Endodermal cell (in vitro differentiated cells): ENCODE measurements at regions not wholly inside any gene's neighbourhood (a gene's known extent, or its start where the extent isn't known, plus 50 kb on each side); places are given as distances from the start of the nearest gene placed in this dataset.

Experiments used
- DNase-seq: peaks from one replicate; pipeline ENCODE4 v3.0.0-alpha.2; 2017
- H3K27ac ChIP-seq: 2 replicates; pipeline ENCODE4 v1.5.1; 2013; ENCODE audit warnings: mild to moderate bottlenecking, low read depth, low read length, moderate library complexity
- H3K27me3 ChIP-seq: 2 replicates; pipeline ENCODE4 v1.6.1; 2013; ENCODE audit warnings: mild to moderate bottlenecking, low read length, moderate library complexity; ENCODE audit not compliant: insufficient read depth, control insufficient read depth, poor library complexity, severe bottlenecking
- H3K36me3 ChIP-seq: 2 replicates; pipeline ENCODE4 v1.7.0; 2013; ENCODE audit warnings: mild to moderate bottlenecking, low read length, moderate library complexity; ENCODE audit not compliant: control insufficient read depth, insufficient read depth
- H3K4me1 ChIP-seq: one replicate; pipeline ENCODE4 v1.7.0; 2013; ENCODE audit warnings: low read length; ENCODE audit not compliant: control insufficient read depth, insufficient read depth
- H3K4me3 ChIP-seq: 2 replicates; pipeline ENCODE4 v1.5.1; 2013; ENCODE audit warnings: mild to moderate bottlenecking, low read length, moderate library complexity
- H3K9ac ChIP-seq: 2 replicates; pipeline ENCODE4 v1.6.1; 2013; ENCODE audit warnings: mild to moderate bottlenecking, low read length, moderate library complexity; ENCODE audit not compliant: poor library complexity, severe bottlenecking; ENCODE audit errors: extremely low read depth
- H3K9me3 ChIP-seq: 2 replicates; pipeline ENCODE4 v1.6.1; 2013; ENCODE audit warnings: mild to moderate bottlenecking, low read length, moderate library complexity; ENCODE audit not compliant: control insufficient read depth
- H3K27ac Mint-ChIP-seq: 2 replicates; pipeline ENCODE4 v1.8.0; 2020; ENCODE audit warnings: mixed read lengths
- H3K27me3 Mint-ChIP-seq: 2 replicates; pipeline ENCODE4 v1.8.0; 2021; ENCODE audit warnings: mild to moderate bottlenecking, mixed read lengths; ENCODE audit not compliant: insufficient read depth
- H3K36me3 Mint-ChIP-seq: 2 replicates; pipeline ENCODE4 v1.8.0; 2020; ENCODE audit warnings: low read depth, mixed read lengths
- H3K4me1 Mint-ChIP-seq: 2 replicates; pipeline ENCODE4 v1.8.0; 2020; ENCODE audit warnings: mixed read lengths
- H3K4me3 Mint-ChIP-seq: 2 replicates; pipeline ENCODE4 v1.8.0; 2020; ENCODE audit warnings: mild to moderate bottlenecking, moderate library complexity, mixed read lengths
- H3K9me3 Mint-ChIP-seq: 2 replicates; pipeline ENCODE4 v1.8.0; 2020; ENCODE audit warnings: mild to moderate bottlenecking, mixed read lengths
- CTCF ChIP-seq: fragments of 200-600 bp; sonication (generic); conservative IDR thresholded peaks from 2 replicates; pipeline ENCODE4 v1.5.0; 2021; ENCODE audit warnings: antibody characterized with exemption, mild to moderate bottlenecking
- WGBS, 2 experiments: methylation state at CpG; one replicate each; pipeline versions ENCODE4 v1.1.5 to v1.1.7; 2013; ENCODE audit warnings: missing lambda C conversion rate in 2 of 2, mixed read lengths in 1 of 2; ENCODE audit not compliant: insufficient coverage in 1 of 2, insufficient read length in 1 of 2; 5-methylcytosine and 5-hydroxymethylcytosine counted together

GRCh38 chr13:74620308-74620707, 486.1 kb upstream of the KLF12 start:
- Mint-ChIP-seq H3K4me3 (no peak overlapping the region), H3K36me3 (no peaks in the 10 kb centered on the region), H3K9me3 (no peaks in the 10 kb centered on the region), H3K27ac (no peak overlapping the region), H3K4me1 (peaks cover 5% of the 10 kb centered on the region), H3K27me3 (no peaks in the 10 kb centered on the region)
- WGBS, 2 experiments: 92 to 96% methylated on average over 4 of the region's 4 CpGs
- Histone ChIP-seq H3K9me3 (no peaks in the 10 kb centered on the region), H3K27me3 (no peaks in the 10 kb centered on the region), H3K4me3 (no peak overlapping the region), H3K27ac (no peak overlapping the region), H3K9ac (no peak overlapping the region), H3K36me3 (no peaks in the 10 kb centered on the region), H3K4me1 (no peaks in the 10 kb centered on the region)
- TF ChIP-seq CTCF: no peak
- DNase-seq: no peak

GRCh38 chr13:74597526-74597925, 463.3 kb upstream of the KLF12 start:
- TF ChIP-seq CTCF: no peak
- DNase-seq: no peak
- 95 to 100% methylated on average over 1 to 3 of the region's 3 CpGs for WGBS, 2 experiments
- Histone ChIP-seq H3K27ac (no peak overlapping the region), H3K4me3 (no peak overlapping the region), H3K9me3 (no peaks in the 10 kb centered on the region), H3K27me3 (no peaks in the 10 kb centered on the region), H3K36me3 (no peaks in the 10 kb centered on the region), H3K9ac (no peak overlapping the region), H3K4me1 (no peaks in the 10 kb centered on the region)
- Mint-ChIP-seq H3K27ac (no peak overlapping the region), H3K27me3 (peaks cover 1% of the 10 kb centered on the region), H3K4me3 (no peak overlapping the region), H3K4me1 (peaks cover 5% of the 10 kb centered on the region), H3K36me3 (no peaks in the 10 kb centered on the region), H3K9me3 (peaks cover 2% of the 10 kb centered on the region)

- Mint-ChIP-seq H3K9me3 (peaks cover 2% of the 10 kb centered on the region), H3K4me3 (no peak overlapping the region), H3K27me3 (peaks cover 1% of the 10 kb centered on the region), H3K36me3 (no peaks in the 10 kb centered on the region), H3K27ac (no peak overlapping the region), H3K4me1 (peaks cover 2% of the 10 kb centered on the region)
- Histone ChIP-seq H3K36me3 (no peaks in the 10 kb centered on the region), H3K4me3 (no peak overlapping the region), H3K27ac (no peak overlapping the region), H3K27me3 (no peaks in the 10 kb centered on the region), H3K4me1 (no peaks in the 10 kb centered on the region), H3K9ac (no peak overlapping the region), H3K9me3 (no peaks in the 10 kb centered on the region)
- no peak for DNase-seq
- WGBS, 2 experiments: 75 to 81% methylated on average over 2 to 5 of the region's 5 CpGs
- no peak for TF ChIP-seq CTCF
These were observed 462.5 kb upstream of the KLF12 start for GRCh38 chr13:74596691-74597090.
